K562 (cell line): ENCODE measurements at regions not wholly inside any gene's neighbourhood (a gene's known extent, or its start where the extent isn't known, plus 50 kb on each side); places are given as distances from the start of the nearest gene placed in this dataset.

ENCODE experiments used
- ATAC-seq: fragments of 200-7000 bp; cut with Tn5 transposase; 3 replicates; pipeline ENCODE4 v1.9.1; 2020; ENCODE audit warnings: moderate library complexity
- BruUV-seq: library from RNA; stranded (reverse); fragments of 400-500 nt; replicated peaks from 2 replicates; lab custom pipeline; 2021; lab: Mats Ljungman, UMichigan
- CTCF ChIA-PET: fragments of 300-600 bp; formaldehyde crosslinking; extraction: SDS; loops from one replicate; lab custom pipeline; 2021; ENCODE audit warnings: low intra/inter-chr PET ratio; lab: Yijun Ruan, JAX
- POLR2A ChIA-PET: fragments of 300-600, 350-650 bp; sonication (Branson Sonifier 250); formaldehyde crosslinking; extraction: SDS; loops from one replicate; lab custom pipeline; 2021; ENCODE audit warnings: antibody characterized with exemption, inconsistent platforms; lab: Yijun Ruan, JAX
- DNase-seq, 4 experiments: peaks; one replicate each; pipeline versions ENCODE4 v3.0.0 to v3.0.0-alpha.2; 2011 to 2018; ENCODE audit warnings: low spot score in 3 of 4, mixed read lengths in 3 of 4; ENCODE audit errors: extremely low read depth in 1 of 4
- FAIRE-seq: peaks from 2 replicates; lab custom pipeline; 2011; peaks lifted over from hg19 to GRCh38; lab: Jason Lieb, UNC
- H2AFZ ChIP-seq: 2 replicates; pipeline ENCODE4 v1.6.0; 2011; ENCODE audit warnings: low read depth, low read length, control low read depth, inconsistent platforms
- H3K27ac ChIP-seq: fragments of 200-600 bp; 3 replicates; pipeline ENCODE4 v1.8.0; 2011; ENCODE audit warnings: low read depth, mild to moderate bottlenecking, control low read depth, inconsistent platforms, low read length, moderate library complexity, mixed read lengths; ENCODE audit errors: extremely low read depth
- H3K27me3 ChIP-seq, 2 experiments: fragments of 300-600 bp in 1 of 2; 2 replicates in 1 of 2; 3 replicates in 1 of 2; pipeline versions ENCODE4 v1.6.0 to v1.8.0; 2011; ENCODE audit warnings: inconsistent platforms in 2 of 2, low read length in 2 of 2, mild to moderate bottlenecking in 1 of 2, mixed read lengths in 1 of 2, moderate library complexity in 1 of 2; ENCODE audit not compliant: control insufficient read depth in 2 of 2, insufficient read depth in 2 of 2
- H3K36me3 ChIP-seq: fragments of 300-600 bp; 3 replicates; pipeline ENCODE4 v1.8.0; 2011; ENCODE audit warnings: mild to moderate bottlenecking, low read length, inconsistent platforms; ENCODE audit not compliant: control insufficient read depth, insufficient read depth
- H3K4me1 ChIP-seq, 2 experiments: fragments of 200-600 bp in 1 of 2; replicated peaks in 1 of 2; 2 replicates in 1 of 2; 3 replicates in 1 of 2; pipeline versions ENCODE4 v1.5.1 to v1.8.0; 2011; ENCODE audit warnings: inconsistent platforms in 2 of 2, low read length in 2 of 2, mild to moderate bottlenecking in 1 of 2, mixed read lengths in 1 of 2, moderate library complexity in 1 of 2; ENCODE audit not compliant: control insufficient read depth in 2 of 2, insufficient read depth in 2 of 2
- H3K4me2 ChIP-seq: 2 replicates; pipeline ENCODE4 v1.6.1; 2011; ENCODE audit warnings: low read length, control low read depth, inconsistent platforms, mixed read lengths; ENCODE audit not compliant: insufficient read depth
- H3K4me3 ChIP-seq: fragments of 200-600 bp; sonication (generic), shearing (Covaris generic); 2 replicates; pipeline ENCODE4 v1.5.1; 2016; ENCODE audit warnings: control low read depth, inconsistent platforms
- H3K79me2 ChIP-seq: fragments of 200-600 bp; 3 replicates; pipeline ENCODE4 v1.8.0; 2011; ENCODE audit warnings: low read length, inconsistent platforms; ENCODE audit not compliant: control insufficient read depth, insufficient read depth
- H3K9ac ChIP-seq, 2 experiments: 2 replicates each; pipeline versions ENCODE4 v1.6.0 to v1.6.1; 2011; ENCODE audit warnings: low read depth in 2 of 2, low read length in 2 of 2, control low read depth in 1 of 2, inconsistent platforms in 1 of 2, mild to moderate bottlenecking in 1 of 2, mixed read lengths in 1 of 2; ENCODE audit not compliant: insufficient read depth in 1 of 2
- H3K9me1 ChIP-seq: one replicate; pipeline ENCODE4 v1.6.0; 2011; ENCODE audit warnings: inconsistent platforms, mild to moderate bottlenecking, low read length, moderate library complexity; ENCODE audit not compliant: control insufficient read depth, insufficient read depth
- H3K9me3 ChIP-seq: replicated peaks from 2 replicates; pipeline ENCODE4 v1.5.1; 2011; ENCODE audit warnings: low read depth, low read length, inconsistent platforms; ENCODE audit not compliant: control insufficient read depth, insufficient read depth
- H4K20me1 ChIP-seq: replicated peaks from 2 replicates; pipeline ENCODE4 v1.6.1; 2011; ENCODE audit warnings: low read length, inconsistent platforms, mixed read lengths; ENCODE audit not compliant: control insufficient read depth, insufficient read depth
- ELK1 ChIP-seq: sonication (generic); formaldehyde crosslinking; IDR thresholded peaks from 2 replicates; pipeline ENCODE4 v1.8.1; 2022; ENCODE audit warnings: missing genetic modification reagents
- GMEB1 ChIP-seq: fragments of 250-450 bp; sonication (Bioruptor Pico); IDR thresholded peaks from 2 replicates; pipeline ENCODE4 v1.4.0; 2020; ENCODE audit warnings: mild to moderate bottlenecking
- KHSRP ChIP-seq: fragments of 450-650 bp; IDR thresholded peaks from 2 replicates; pipeline ENCODE4 v1.6.1; 2017
- MTA1 ChIP-seq: fragments of 450-650 bp; IDR thresholded peaks from 2 replicates; pipeline ENCODE4 v1.6.1; 2017; ENCODE audit warnings: borderline replicate concordance
- NCOA1 ChIP-seq: fragments of 450-650 bp; IDR thresholded peaks from 2 replicates; pipeline ENCODE4 v1.6.1; 2016; ENCODE audit warnings: low read depth
- NFIC ChIP-seq: fragments of 450-650 bp; IDR thresholded peaks from 2 replicates; pipeline ENCODE4 v1.6.1; 2017; ENCODE audit warnings: mild to moderate bottlenecking, inconsistent platforms
- PHB2 ChIP-seq: fragments of 450-650 bp; IDR thresholded peaks from 2 replicates; pipeline ENCODE4 v1.6.1; 2017; ENCODE audit warnings: low read depth
- TCF3 ChIP-seq: sonication (generic); formaldehyde crosslinking; IDR thresholded peaks from 2 replicates; pipeline ENCODE4 v1.4.0; 2020; ENCODE audit warnings: mild to moderate bottlenecking, missing genetic modification reagents
- USF1 ChIP-seq: sonication (generic); formaldehyde crosslinking; IDR thresholded peaks from 2 replicates; pipeline ENCODE4 v1.9.0; 2022; ENCODE audit warnings: mild to moderate bottlenecking, missing genetic modification reagents
- ZNF311 ChIP-seq: fragments of 250-450 bp; sonication (Bioruptor Pico); IDR thresholded peaks from 2 replicates; pipeline ENCODE4 v1.4.0; 2020; ENCODE audit warnings: mild to moderate bottlenecking, moderate library complexity
- WGBS: fragments of 100-300 bp; shearing (Covaris generic); methylation state at CpG from one replicate; pipeline ENCODE4 v1.1.6; 2016; ENCODE audit warnings: low coverage, mixed read lengths; ENCODE audit not compliant: insufficient coverage; ENCODE audit errors: missing lambda C conversion rate; 5-methylcytosine and 5-hydroxymethylcytosine counted together
- in situ Hi-C: fragments of 300-500 bp; cut with MboI; formaldehyde crosslinking; loops from 4 replicates; pipeline ENCODE4 v1.15.0; 2018; ENCODE audit warnings: inconsistent platforms, mixed read lengths
- intact Hi-C: fragments of 100-400 bp; cut with micrococcal nuclease; formaldehyde crosslinking; loops from 2 replicates; pipeline ENCODE4 v1.14.2; 2022

DNA sequence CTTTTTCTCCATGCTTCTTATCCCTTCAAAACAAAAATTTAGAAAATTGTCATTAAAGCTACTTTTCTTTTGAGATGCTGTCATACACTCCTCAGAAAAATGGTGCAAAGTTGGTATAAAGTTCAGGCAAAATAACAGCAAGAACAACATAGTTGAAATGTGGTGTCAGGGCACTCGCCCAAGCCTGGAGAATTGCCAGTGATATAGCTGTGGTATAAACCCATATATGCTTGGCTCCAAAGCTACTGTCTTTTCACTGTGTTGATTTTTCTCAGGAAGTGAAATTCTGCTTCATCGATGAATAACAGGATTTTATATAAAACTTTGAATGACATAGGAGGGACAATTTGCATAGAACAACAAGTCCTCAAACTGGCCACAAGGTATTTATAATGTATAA lies 2532.9 kb downstream of the PCDH9 start:
- Histone ChIP-seq H3K9me1 (no peaks in the 10 kb centered on the region), H2AFZ (no peak overlapping the region), H3K27ac (no peak overlapping the region), H3K4me2 (no peak overlapping the region), H3K9me3 (no peaks in the 10 kb centered on the region), H3K9ac (no peak overlapping the region), H3K4me3 (no peak overlapping the region), H4K20me1 (no peaks in the 10 kb centered on the region), H3K4me1 (no peaks in the 10 kb centered on the region), H3K36me3 (no peaks in the 10 kb centered on the region), H3K79me2 (no peaks in the 10 kb centered on the region), H3K27me3 (no peaks in the 10 kb centered on the region)
- WGBS = 0% methylated on average over 2 of the region's 2 CpGs
- FAIRE-seq (no peak), ATAC-seq (no peak), DNase-seq (no peak)
- intact Hi-C loops = no loop called here
- in situ Hi-C loops = no loop called here
- CTCF ChIA-PET = no interaction called here
- no TSS peak for BruUV-seq
- no peak for TF ChIP-seq NFIC
- TF ChIP-seq TCF3 = no peak
- TF ChIP-seq USF1 (CRISPR knock-in tag) = no peak
- POLR2A ChIA-PET = no interaction called here

- no peak for DNase-seq
- Histone ChIP-seq H3K36me3 (no peaks in the 10 kb centered on the region), H3K4me1 (no peaks in the 10 kb centered on the region), H3K27ac (no peak overlapping the region), H3K4me3 (no peak overlapping the region), H2AFZ (no peak overlapping the region), H3K4me2 (no peak overlapping the region), H3K27me3 (no peaks in the 10 kb centered on the region), H3K9me3 (no peaks in the 10 kb centered on the region), H3K9ac (no peak overlapping the region), H3K79me2 (no peaks in the 10 kb centered on the region), H3K9me1 (no peaks in the 10 kb centered on the region), H4K20me1 (no peaks in the 10 kb centered on the region)
- TF ChIP-seq MTA1 = no peak
- TF ChIP-seq GMEB1 (CRISPR knock-in tag) = no peak
- TF ChIP-seq NCOA1 = no peak
- no peak for TF ChIP-seq ELK1 (CRISPR knock-in tag)
- no peak for TF ChIP-seq PHB2
- TF ChIP-seq ZNF311 = no peak
- TF ChIP-seq KHSRP = no peak
- ChIA-PET CTCF (no interaction called here), POLR2A (no interaction called here)
- intact Hi-C loops = no loop called here
- 10% methylated on average over 4 of the region's 4 CpGs for WGBS
- no TSS peak for BruUV-seq
- no peak for ATAC-seq
- in situ Hi-C loops = no loop called here
- FAIRE-seq = no peak
Observed at GRCh38 chr13:64688893-64689677, 2541.1 kb downstream of the PCDH9 start.
